Tibial artery (tissue), 4 donors: ENCODE measurements at regions not wholly inside any gene's neighbourhood (a gene's known extent, or its start where the extent isn't known, plus 50 kb on each side); places are given as distances from the start of the nearest gene placed in this dataset.

Source experiments
- DNase-seq, 2 donors: peaks; one replicate each; pipeline ENCODE4 v3.0.0-alpha.2; 2019
- H3K27ac ChIP-seq, 2 donors: fragments of 200-600 bp; sonication (generic) in 1 of 2; 1 replicate in 1 of 2; 2 replicates in 1 of 2; pipeline ENCODE4 v1.5.1; 2018 to 2019; ENCODE audit warnings: mild to moderate bottlenecking in 1 of 2
- H3K27me3 ChIP-seq, 2 donors: fragments of 200-600 bp; sonication (generic) in 1 of 2; one replicate each; pipeline versions ENCODE4 v1.5.1 to v1.6.0; 2016 to 2019
- H3K36me3 ChIP-seq, 3 donors: fragments of 200-600 bp; sonication (generic) in 2 of 3; one replicate each; pipeline ENCODE4 v1.5.1; 2016 to 2019; ENCODE audit warnings: mild to moderate bottlenecking in 2 of 3
- H3K4me1 ChIP-seq, 4 donors: fragments of 200-600 bp; sonication (generic) in 2 of 4; 1 replicate in 3 of 4; 2 replicates in 1 of 4; pipeline ENCODE4 v1.5.1; 2016 to 2019
- H3K4me3 ChIP-seq, 2 donors: fragments of 200-600 bp; sonication (generic) in 1 of 2; 1 replicate in 1 of 2; 2 replicates in 1 of 2; pipeline ENCODE4 v1.5.1; 2018 to 2019; ENCODE audit warnings: mild to moderate bottlenecking in 2 of 2
- H3K9me3 ChIP-seq, 3 donors: fragments of 200-600 bp; sonication (generic) in 1 of 3; one replicate each; pipeline ENCODE4 v1.5.1; 2016 to 2019
- CTCF ChIP-seq, 2 experiments: fragments of 200-600 bp in 1 of 2; fragments of 450-650 bp in 1 of 2; IDR thresholded peaks; one replicate each; pipeline ENCODE4 v1.5.1; 2017 to 2019; ENCODE audit warnings: antibody characterized with exemption in 2 of 2, mild to moderate bottlenecking in 1 of 2, moderate library complexity in 1 of 2
- intact Hi-C: fragments of 100-400 bp; cut with DNase I; formaldehyde crosslinking; loops from one replicate; pipeline ENCODE4 v1.15.0; 2023; ENCODE audit warnings: low total_unique reads

- Histone ChIP-seq H3K4me3 (no peak overlapping the region), H3K4me1 (no peaks in the 10 kb centered on the region), H3K36me3 (no peaks in the 10 kb centered on the region), H3K9me3 (no peaks in the 10 kb centered on the region), H3K27me3 (no peaks in the 10 kb centered on the region), H3K27ac (no peak overlapping the region)
- no peak for DNase-seq
- intact Hi-C loops: no loop called here
- no peak for TF ChIP-seq CTCF (IDR thresholded peaks at IDR 0.05)
These were observed 159.3 kb upstream of the PRICKLE2 start for GRCh38 chr3:64384561-64384960.

- DNase-seq: no peak
- intact Hi-C loops: no loop called here
- Histone ChIP-seq H3K4me1 (no peaks in the 10 kb centered on the region), H3K36me3 (no peaks in the 10 kb centered on the region), H3K9me3 (no peaks in the 10 kb centered on the region), H3K27ac (no peak overlapping the region), H3K4me3 (no peak overlapping the region), H3K27me3 (no peaks in the 10 kb centered on the region)
- TF ChIP-seq CTCF (IDR thresholded peaks at IDR 0.05): no peak
These were observed 156.9 kb upstream of the PRICKLE2 start for GRCh38 chr3:64382153-64382552.

DNA sequence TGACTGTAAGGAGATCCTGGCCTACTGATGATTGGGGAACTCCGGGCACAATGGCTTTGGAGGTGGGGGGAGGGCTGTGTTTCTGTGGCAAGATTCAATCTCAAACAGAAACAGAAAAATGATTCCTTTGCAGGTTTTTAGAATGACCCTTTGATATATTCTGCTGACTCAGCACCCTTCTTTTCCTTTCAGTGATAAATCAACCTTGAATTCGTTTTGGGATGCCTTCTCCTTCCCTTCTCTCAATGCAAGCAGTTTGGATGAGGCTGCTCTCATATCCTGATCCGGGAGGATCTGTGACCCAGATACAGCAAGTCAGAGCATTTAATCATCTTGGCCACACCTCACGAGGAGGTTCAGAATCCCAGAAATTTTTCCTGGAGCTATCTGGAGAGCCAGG, 156.1 kb upstream of the PRICKLE2 start:
- TF ChIP-seq CTCF (IDR thresholded peaks at IDR 0.05): no peak

DNA sequence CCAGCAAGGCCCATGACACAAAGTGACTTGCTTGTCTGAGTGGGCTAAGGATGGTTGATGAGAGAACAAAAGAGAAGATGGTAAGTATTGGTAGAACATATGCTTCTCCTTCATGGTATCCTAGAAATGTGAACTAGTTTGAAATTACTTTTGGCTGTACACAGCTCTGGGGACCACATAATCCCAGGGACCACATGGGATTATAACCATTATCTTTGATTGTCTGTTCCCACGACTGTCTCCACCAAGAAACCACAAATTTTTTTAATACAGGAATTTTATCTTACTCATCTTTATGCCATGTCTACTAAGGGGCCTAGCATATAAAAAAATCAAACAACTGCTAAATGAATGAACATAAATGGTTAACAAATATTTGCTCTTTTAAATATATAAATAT, 155.3 kb upstream of the PRICKLE2 start:
- Histone ChIP-seq H3K36me3 (no peaks in the 10 kb centered on the region), H3K4me1 (no peaks in the 10 kb centered on the region), H3K27ac (no peak overlapping the region), H3K9me3 (peaks cover 0 to 4% (median 0%) of the 10 kb centered on the region in 3 donors), H3K4me3 (no peak overlapping the region), H3K27me3 (no peaks in the 10 kb centered on the region)
- no peak for DNase-seq
- no peak for TF ChIP-seq CTCF (IDR thresholded peaks at IDR 0.05)
- intact Hi-C loops: no loop called here

More for the DNA sequence above, 156.1 kb upstream of the PRICKLE2 start:
- no peak overlapping the region for H3K4me3 ChIP-seq
- intact Hi-C loops: no loop called here
- no peaks in the 10 kb centered on the region for H3K4me1 ChIP-seq
- H3K27ac ChIP-seq: no peak overlapping the region
- H3K27me3 ChIP-seq: no peaks in the 10 kb centered on the region
- H3K36me3 ChIP-seq: no peaks in the 10 kb centered on the region
- DNase-seq: no peak
- no peaks in the 10 kb centered on the region for H3K9me3 ChIP-seq

DNA sequence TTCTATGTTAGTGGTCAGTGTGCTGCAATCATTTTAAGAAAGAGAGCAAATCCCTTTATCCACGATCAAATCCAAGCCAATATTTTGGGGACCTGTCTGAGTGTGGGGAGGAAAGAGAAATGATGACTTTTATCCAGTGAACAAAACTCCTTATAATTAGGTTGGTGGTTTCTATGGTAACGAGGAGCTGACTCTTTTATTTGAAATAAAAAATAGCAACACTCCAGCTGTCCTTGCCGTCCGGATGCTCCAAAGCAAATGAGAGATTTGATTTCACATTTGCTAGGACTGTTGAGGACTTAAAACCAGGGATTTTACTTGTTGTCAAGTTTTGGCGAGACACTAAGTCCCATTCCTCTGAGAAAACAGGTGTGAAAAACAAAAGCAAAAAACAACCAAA, 154.0 kb upstream of the PRICKLE2 start:
- no peaks in the 10 kb centered on the region for H3K4me1 ChIP-seq
- H3K36me3 ChIP-seq: no peaks in the 10 kb centered on the region
- H3K9me3 ChIP-seq: peaks cover 0 to 5% (median 0%) of the 10 kb centered on the region in 3 donors
- no peak for DNase-seq
- TF ChIP-seq CTCF (IDR thresholded peaks at IDR 0.05): no peak
- H3K4me3 ChIP-seq: no peak overlapping the region
- H3K27me3 ChIP-seq: no peaks in the 10 kb centered on the region
- no peak overlapping the region for H3K27ac ChIP-seq
- intact Hi-C loops: no loop called here

DNA sequence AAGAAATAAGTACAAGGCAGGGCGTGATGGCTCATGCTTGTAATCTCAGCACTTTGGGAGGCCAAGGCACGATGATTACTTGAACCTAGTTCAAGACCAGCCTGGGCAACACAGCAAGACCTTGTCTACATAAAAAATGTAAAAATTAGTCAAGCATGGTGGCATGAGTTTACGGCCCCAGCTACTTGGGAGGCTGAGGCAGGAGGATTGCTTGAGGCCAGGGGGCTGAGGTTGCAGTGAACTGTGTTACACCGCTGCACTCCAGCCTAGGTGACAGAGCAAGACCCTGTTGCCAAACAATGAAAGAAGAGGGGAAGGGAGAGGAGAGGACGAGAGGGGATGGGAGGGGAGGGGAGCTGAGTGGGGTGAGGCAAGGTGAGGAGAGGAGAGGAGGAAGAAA, 152.7 kb upstream of the PRICKLE2 start:
- Histone ChIP-seq H3K4me3 (no peak overlapping the region), H3K27ac (no peak overlapping the region), H3K36me3 (no peaks in the 10 kb centered on the region), H3K27me3 (no peaks in the 10 kb centered on the region), H3K9me3 (peaks cover 0 to 5% (median 0%) of the 10 kb centered on the region in 3 donors), H3K4me1 (no peaks in the 10 kb centered on the region)
- intact Hi-C loops: no loop called here
- no peak for TF ChIP-seq CTCF (IDR thresholded peaks at IDR 0.05)
- DNase-seq: no peak
